ENCODE measurements at regions not wholly inside any gene's neighbourhood (a gene's known extent, or its start where the extent isn't known, plus 50 kb on each side); places are given as distances from the start of the nearest gene placed in this dataset.
"Not testable (repeated sequence)": the region's sequence is repeated elsewhere in the genome, so short reads cannot be mapped to it uniquely, and the experiment has no call there.

DNA sequence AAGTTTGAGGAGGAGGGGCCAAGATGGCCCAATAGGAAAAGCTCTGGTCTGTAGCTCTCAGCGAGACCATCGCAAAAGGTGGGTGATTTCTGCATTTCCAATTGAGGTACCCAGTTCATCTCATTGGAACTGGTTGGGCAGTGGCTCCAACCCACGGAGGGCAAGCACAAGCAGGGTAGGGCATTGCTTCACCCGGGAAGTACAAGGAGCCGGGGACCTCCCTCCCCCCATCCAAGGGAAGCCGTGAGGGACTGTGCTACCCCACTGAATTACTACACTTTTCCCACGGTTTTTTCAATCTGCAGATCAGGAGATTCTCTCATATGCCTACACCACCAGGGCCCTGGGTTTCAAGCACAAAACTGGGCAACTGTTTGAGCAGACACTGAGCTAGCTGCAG, 58.0 kb upstream of the EFCAB3 start:
- DNase-seq (ENCODE audit: extremely low spot score, insufficient read length, low read depth) (no peak), FAIRE-seq (no peak)

- FAIRE-seq (no peak), DNase-seq (ENCODE audit: extremely low spot score, insufficient read length, low read depth) (no peak)
Observed at GRCh38 chr17:62321451-62321850, 58.9 kb upstream of the EFCAB3 start.

DNA sequence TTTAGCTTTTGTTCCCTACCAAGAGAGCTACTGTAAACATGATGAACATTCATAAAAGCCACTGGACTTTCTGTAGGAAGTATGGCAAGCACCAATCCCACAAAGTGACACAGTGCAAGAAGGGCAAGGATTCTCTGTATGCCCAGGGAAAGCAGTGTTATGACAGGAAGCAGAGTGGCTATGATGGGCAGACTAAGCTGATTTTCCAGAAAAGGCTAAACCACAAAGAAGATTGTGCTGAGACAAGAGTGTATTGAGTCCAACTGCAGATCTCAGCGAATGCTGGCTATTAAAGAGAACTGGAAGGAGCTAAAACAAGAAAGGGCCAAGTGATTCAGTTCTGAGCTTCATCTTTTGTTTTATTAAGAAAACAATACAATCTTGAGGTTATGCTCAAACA, 60.5 kb upstream of the EFCAB3 start:
- DNase-seq (ENCODE audit: extremely low spot score, insufficient read length, low read depth) (no peak), FAIRE-seq (no peak)

DNA sequence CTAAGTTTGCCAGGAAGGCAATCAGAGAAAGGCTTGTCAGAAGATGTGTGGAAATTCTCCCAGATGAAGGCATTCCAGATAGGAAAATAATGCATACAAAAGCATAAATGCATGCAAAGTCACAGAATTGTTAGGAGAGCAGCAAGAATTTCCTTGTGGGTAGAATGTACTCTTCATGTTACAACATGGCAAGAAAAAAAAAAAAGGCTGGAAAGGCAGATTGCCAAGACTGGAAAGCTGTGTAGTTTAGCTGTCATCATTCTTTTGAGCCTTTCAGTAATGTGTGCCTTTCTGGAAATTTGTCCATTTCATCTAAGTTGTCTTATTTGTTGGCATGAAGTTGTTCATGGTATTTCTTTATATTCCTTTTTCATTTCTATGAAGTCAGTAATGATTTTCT, 71.0 kb upstream of the EFCAB3 start:
- no peak for FAIRE-seq
- DNase-seq (ENCODE audit: extremely low spot score, insufficient read length, low read depth) = no peak

GRCh38 chr17:62307196-62307595, 73.2 kb upstream of the EFCAB3 start:
- DNase-seq (ENCODE audit: extremely low spot score, insufficient read length, low read depth) (no peak), FAIRE-seq (no peak)

GRCh38 chr17:62303476-62303875, 76.9 kb upstream of the EFCAB3 start:
- no peak for DNase-seq (ENCODE audit: extremely low spot score, insufficient read length, low read depth)
- no peak for FAIRE-seq

DNA sequence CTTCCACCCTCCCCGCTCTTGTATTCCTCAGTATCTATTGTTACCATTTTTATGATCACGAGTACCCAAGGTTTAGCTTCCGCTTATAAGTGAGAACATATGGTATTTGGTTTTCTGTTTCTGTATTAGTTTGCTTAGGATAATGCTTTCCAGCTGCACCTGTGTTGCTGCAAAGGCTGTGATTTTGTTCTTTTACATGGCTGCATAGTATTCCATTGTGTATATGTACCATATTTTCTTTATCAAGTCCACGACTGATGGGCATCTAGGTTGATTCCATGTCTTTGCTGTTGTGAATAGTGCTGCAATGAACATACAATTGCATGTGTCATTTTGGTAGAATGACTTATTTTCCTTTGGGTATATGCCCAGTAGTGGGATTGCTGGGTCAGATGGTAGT, 79.7 kb upstream of the EFCAB3 start:
- DNase-seq (ENCODE audit: extremely low spot score, insufficient read length, low read depth) = no peak
- no peak for FAIRE-seq

DNA sequence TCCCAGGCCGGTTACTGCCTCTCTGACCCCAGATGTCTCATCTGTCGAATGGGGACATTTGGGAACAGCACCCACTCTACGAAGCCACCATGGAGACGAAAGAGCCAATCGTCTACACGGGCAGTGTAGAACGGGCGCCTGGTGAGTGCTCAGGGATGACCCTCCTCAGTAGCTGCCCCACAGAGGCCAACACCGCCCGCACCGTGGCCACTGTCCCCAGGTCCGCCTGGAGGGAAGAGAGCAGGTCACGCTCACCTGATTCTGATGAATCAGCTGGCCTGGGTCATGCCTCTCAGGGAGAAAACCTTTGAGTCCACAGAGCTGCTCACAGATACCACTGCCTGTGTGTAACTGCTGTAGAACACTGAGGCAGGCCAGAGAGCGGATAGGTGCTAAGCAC, 105.1 kb upstream of the EFCAB3 start:
- not testable (repeated sequence) for FAIRE-seq; DNase-seq (ENCODE audit: extremely low spot score, insufficient read length, low read depth)

DNA sequence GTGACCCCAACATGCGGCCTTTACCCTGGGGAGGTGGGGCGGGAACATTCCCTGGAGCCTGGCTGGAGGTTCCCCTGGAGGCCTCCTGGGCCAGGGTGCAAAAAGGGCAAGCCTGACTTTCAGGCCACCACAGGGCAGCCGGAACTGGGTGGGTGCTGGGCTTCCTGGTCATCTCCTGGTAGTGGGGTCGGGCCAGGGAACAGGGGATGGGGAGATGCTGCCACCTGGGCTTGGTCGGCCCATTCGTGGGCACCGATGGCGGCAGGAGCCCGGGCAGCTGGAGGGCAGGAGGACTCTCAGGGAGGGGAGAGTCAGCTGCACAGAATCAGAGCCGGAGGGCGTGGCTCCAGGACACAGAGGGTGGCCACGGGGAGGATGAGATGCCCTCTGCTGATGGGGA, 112.0 kb upstream of the EFCAB3 start:
- FAIRE-seq; DNase-seq (ENCODE audit: extremely low spot score, insufficient read length, low read depth): not testable (repeated sequence)

DNA sequence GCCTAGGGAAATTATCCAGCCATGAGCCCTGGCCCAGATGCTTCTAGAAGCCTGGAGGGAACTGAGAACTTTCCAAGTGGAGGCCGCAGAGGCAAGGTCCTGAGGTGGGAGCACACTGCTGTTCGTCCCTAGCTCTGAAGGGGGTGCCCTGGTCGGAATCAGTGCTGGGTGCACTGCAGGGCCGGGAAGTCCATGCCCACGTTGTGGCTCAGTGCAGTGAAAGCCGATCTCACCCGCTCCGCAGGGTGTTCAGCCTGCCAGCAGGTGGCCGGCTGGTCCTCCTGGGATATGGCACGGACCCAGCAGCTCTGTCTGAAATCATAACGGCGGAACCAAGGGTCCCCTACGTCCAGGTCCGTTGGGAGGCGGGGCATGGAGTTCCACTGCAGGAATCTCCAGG, 115.4 kb upstream of the EFCAB3 start:
- FAIRE-seq; DNase-seq (ENCODE audit: extremely low spot score, insufficient read length, low read depth): not testable (repeated sequence)

- DNase-seq (ENCODE audit: extremely low spot score, insufficient read length, low read depth); FAIRE-seq: not testable (repeated sequence)
Observed at GRCh38 chr17:62255791-62256190, 124.6 kb upstream of the EFCAB3 start.

- not testable (repeated sequence) for FAIRE-seq; DNase-seq (ENCODE audit: extremely low spot score, insufficient read length, low read depth)
Observed at GRCh38 chr17:62242076-62242475, 138.3 kb upstream of the EFCAB3 start.

DNA sequence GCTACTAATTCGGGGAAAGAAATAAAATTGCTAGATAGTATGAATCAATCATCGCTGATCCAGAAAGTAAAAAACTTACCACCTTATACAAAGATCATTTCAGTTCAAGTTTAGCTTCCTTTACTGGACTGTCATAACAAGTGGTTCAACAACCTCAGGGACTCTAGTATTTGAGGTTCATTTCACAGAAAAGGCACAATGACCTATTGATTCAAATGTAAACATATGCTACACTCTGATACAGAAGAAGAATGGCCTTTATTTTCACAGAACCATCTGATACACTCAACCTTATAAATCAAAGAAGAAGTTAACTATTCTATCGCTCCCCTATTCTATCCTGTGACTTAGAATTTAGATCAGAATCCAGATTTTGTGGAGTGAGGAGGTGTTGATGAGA, 140.8 kb upstream of the EFCAB3 start:
- not testable (repeated sequence) for FAIRE-seq; DNase-seq (ENCODE audit: extremely low spot score, insufficient read length, low read depth)

DNA sequence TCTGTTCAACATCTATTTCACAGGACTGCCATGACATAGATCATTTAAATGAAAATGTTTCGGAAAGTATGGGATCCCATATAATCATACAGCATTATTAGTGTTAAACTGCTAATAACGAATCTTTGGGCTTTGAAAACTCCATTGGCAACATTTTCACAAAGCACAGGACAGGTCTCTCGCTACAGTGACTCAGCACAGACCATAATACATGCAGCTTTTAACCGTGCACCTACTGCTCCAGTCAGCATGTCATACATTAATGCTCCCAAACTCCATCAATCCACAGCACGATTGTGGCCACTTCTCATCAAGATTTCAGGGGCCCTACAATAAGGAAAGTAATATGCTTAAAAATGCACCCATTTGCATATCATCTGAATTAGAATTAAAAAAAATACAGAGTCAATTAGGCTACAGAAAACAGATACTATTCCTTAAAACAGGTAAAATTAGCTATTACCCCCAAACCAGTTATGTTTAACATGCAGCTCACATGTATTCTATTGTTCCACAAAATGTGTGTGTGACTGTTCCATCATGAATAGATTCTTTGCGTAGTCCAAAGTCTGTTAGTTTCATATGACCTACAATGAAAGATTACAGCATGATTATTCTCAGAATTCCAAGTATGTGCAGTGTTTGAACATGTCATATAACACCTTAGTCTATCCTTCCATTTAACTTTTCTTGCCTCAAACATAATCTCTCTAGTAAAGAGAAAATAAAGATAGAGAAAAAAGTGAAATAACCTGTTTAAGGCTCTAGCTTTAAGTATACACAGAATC, 141.6 kb upstream of the EFCAB3 start:
- DNase-seq (ENCODE audit: extremely low spot score, insufficient read length, low read depth); FAIRE-seq: not testable (repeated sequence)

- not testable (repeated sequence) for DNase-seq (ENCODE audit: extremely low spot score, insufficient read length, low read depth); FAIRE-seq
Observed at GRCh38 chr17:62233822-62234481, 146.4 kb upstream of the EFCAB3 start.

GRCh38 chr17:62231293-62231692, 149.1 kb upstream of the EFCAB3 start:
- not testable (repeated sequence) for FAIRE-seq

GRCh38 chr17:62226610-62227240, 153.6 kb upstream of the EFCAB3 start:
- FAIRE-seq; DNase-seq (ENCODE audit: extremely low spot score, insufficient read length, low read depth): not testable (repeated sequence)

More at GRCh38 chr17:62231293-62231692, 149.1 kb upstream of the EFCAB3 start:
- not testable (repeated sequence) for DNase-seq (ENCODE audit: extremely low spot score, insufficient read length, low read depth)

DNA sequence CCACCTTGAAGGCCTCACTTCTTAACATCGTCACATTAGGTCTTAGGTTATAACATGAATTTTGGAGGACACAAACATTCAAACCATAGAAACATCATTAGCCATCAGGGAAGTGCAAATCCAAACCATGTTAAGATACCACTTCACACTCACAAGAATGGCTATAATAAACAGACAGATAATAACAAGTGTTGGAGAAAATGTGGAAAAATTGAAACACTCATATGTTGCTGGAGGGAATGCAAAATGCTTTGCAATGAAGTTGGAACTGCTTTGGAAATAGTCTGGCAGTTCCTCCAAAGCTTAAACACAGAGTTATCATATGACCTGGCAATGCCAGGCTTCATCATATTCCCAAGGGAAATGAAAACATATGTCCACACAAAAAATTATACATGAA, 156.8 kb upstream of the EFCAB3 start:
- not testable (repeated sequence) for DNase-seq (ENCODE audit: extremely low spot score, insufficient read length, low read depth); FAIRE-seq

DNA sequence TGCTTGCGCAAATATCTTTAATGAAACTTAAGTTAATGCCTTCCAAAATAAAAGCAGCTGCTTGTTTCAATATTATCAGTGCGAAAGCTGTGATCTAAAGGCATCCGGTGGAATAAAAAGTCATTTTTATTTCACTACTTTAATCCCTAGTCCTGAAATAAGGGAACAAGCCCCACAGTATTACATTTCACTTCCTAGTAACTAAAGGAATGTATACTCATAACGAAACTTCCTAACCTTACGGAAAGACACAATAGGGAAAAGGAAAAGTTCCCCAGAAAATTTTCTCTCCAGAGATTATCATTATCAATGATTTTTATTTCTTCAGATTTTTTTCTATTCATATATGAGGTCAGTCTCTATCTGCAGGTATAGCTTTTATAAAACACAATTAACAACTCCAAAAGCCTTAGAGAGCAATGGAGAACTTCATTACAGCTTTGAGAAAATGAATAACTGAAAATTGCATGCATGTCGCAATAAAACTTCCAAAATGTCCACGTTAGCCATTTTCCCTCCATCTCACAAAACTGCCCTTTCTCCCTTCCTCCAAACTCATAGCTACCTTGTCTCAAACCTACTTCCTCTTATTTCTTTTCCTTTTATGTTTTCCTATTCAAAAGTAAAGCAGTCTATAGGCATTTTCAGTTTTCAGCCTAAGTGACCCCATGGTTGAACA, 154.3 kb upstream of the MED13 start:
- FAIRE-seq = no peak
- no peak for DNase-seq (ENCODE audit: extremely low spot score, insufficient read length, low read depth)

- DNase-seq (ENCODE audit: extremely low spot score, insufficient read length, low read depth) (no peak), FAIRE-seq (no peak)
Observed at GRCh38 chr17:62216847-62217246, 151.8 kb upstream of the MED13 start.
